SU-DHL-6 (cell line): ENCODE measurements at regions not wholly inside any gene's neighbourhood (a gene's known extent, or its start where the extent isn't known, plus 50 kb on each side); places are given as distances from the start of the nearest gene placed in this dataset.

Experiments
- CTCF ChIP-seq: fragments of 200-600 bp; sonication (generic); IDR thresholded peaks from one replicate; pipeline ENCODE4 v1.5.1; 2017; ENCODE audit warnings: antibody characterized with exemption, mild to moderate bottlenecking, low read length, moderate library complexity; ENCODE audit not compliant: insufficient read depth, poor library complexity, severe bottlenecking
- EZH2phosphoT487 ChIP-seq: fragments of 200-600 bp; sonication (generic), shearing (Covaris generic); conservative IDR thresholded peaks from 2 replicates; pipeline ENCODE4 v1.6.1; 2018; ENCODE audit warnings: mild to moderate bottlenecking, antibody characterized with exemption, low read length, moderate library complexity, mixed read lengths

DNA sequence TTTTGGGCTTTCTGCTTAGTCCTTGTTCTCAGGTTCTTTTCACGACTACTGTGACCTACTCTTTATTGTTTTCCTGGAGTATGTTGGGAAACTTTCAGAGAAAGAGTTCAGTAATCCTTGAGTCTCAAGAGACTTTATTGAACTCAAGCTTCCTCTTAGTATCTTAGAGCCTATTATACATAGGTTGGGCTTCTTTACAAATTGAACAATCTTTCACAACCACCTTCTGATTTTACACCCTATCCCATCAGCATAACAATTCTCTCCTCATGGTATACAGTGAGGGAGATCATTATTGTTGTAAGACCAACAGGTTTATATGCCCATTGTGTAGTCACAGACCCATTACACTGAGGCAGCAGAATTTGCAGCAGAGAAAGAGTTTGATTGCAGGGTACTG lies 193.2 kb upstream of the IGF1 start:
- TF ChIP-seq CTCF = no peak
- no peak for TF ChIP-seq EZH2phosphoT487
